GM23338 (cell line): ENCODE measurements at regions not wholly inside any gene's neighbourhood (a gene's known extent, or its start where the extent isn't known, plus 50 kb on each side); places are given as distances from the start of the nearest gene placed in this dataset.

Source experiments
- ATAC-seq: fragments of 200-7000 bp; cut with Tn5 transposase; 3 replicates; pipeline ENCODE4 v1.9.1; 2020
- DNase-seq: peaks from one replicate; pipeline ENCODE4 v3.0.0-alpha.2; 2015; ENCODE audit warnings: low spot score
- H2AFZ ChIP-seq: fragments of 200-600 bp; sonication (generic); 2 replicates; pipeline ENCODE4 v1.8.0; 2016; ENCODE audit warnings: antibody characterized with exemption, mild to moderate bottlenecking, moderate library complexity
- H3F3A ChIP-seq: fragments of 200-600 bp; sonication (generic); replicated peaks from 2 replicates; pipeline ENCODE4 v1.8.0; 2017; ENCODE audit warnings: antibody characterized with exemption, mixed run types, low read depth
- H3K27ac ChIP-seq: fragments of 200-600 bp; sonication (generic); 2 replicates; pipeline ENCODE4 v1.6.1; 2016; ENCODE audit warnings: low read depth
- H3K27me3 ChIP-seq: fragments of 200-600 bp; sonication (generic); 2 replicates; pipeline ENCODE4 v1.8.0; 2016; ENCODE audit warnings: mild to moderate bottlenecking, mixed run types, moderate library complexity; ENCODE audit not compliant: insufficient read depth
- H3K36me3 ChIP-seq: fragments of 200-600 bp; sonication (generic); 2 replicates; pipeline ENCODE4 v1.8.0; 2016; ENCODE audit warnings: mild to moderate bottlenecking; ENCODE audit not compliant: insufficient read depth
- H3K4me1 ChIP-seq: fragments of 200-600 bp; sonication (generic); 2 replicates; pipeline ENCODE4 v1.8.0; 2016; ENCODE audit warnings: mild to moderate bottlenecking, moderate library complexity; ENCODE audit not compliant: insufficient read depth
- H3K4me2 ChIP-seq: fragments of 200-600 bp; sonication (generic); 2 replicates; pipeline ENCODE4 v1.7.1; 2017; ENCODE audit warnings: mixed run types
- H3K4me3 ChIP-seq: fragments of 200-600 bp; sonication (generic); 2 replicates; pipeline ENCODE4 v1.6.1; 2016; ENCODE audit warnings: mixed run types
- H3K79me2 ChIP-seq: fragments of 200-600 bp; sonication (generic); replicated peaks from 2 replicates; pipeline ENCODE4 v1.8.0; 2017; ENCODE audit warnings: mild to moderate bottlenecking; ENCODE audit not compliant: insufficient read depth
- H3K9me2 ChIP-seq: fragments of 200-600 bp; sonication (generic); 2 replicates; pipeline ENCODE4 v1.8.0; 2017; ENCODE audit not compliant: insufficient read depth
- H4K20me1 ChIP-seq: fragments of 200-600 bp; sonication (generic); replicated peaks from 2 replicates; pipeline ENCODE4 v1.8.0; 2017; ENCODE audit warnings: mild to moderate bottlenecking; ENCODE audit not compliant: insufficient read depth
- H3K27ac Mint-ChIP-seq: 2 replicates; pipeline ENCODE4 v1.8.0; 2020; ENCODE audit warnings: inconsistent platforms, mild to moderate bottlenecking, moderate library complexity, mixed read lengths
- H3K27me3 Mint-ChIP-seq: 3 replicates; pipeline ENCODE4 v1.8.0; 2022; ENCODE audit warnings: low read depth, mild to moderate bottlenecking, moderate library complexity, mixed read lengths, inconsistent platforms; ENCODE audit not compliant: insufficient read depth, poor library complexity
- H3K36me3 Mint-ChIP-seq: 3 replicates; pipeline ENCODE4 v1.8.0; 2021; ENCODE audit warnings: low read depth, mild to moderate bottlenecking, inconsistent platforms, moderate library complexity, mixed read lengths
- H3K4me1 Mint-ChIP-seq: 3 replicates; pipeline ENCODE4 v1.8.0; 2020; ENCODE audit warnings: mild to moderate bottlenecking, inconsistent platforms, mixed read lengths
- H3K4me3 Mint-ChIP-seq: 3 replicates; pipeline ENCODE4 v1.8.0; 2021; ENCODE audit warnings: moderate library complexity, mild to moderate bottlenecking, inconsistent platforms, mixed read lengths
- H3K9me3 Mint-ChIP-seq: 3 replicates; pipeline ENCODE4 v1.8.0; 2020; ENCODE audit warnings: moderate library complexity, mild to moderate bottlenecking, inconsistent platforms, mixed read lengths
- CREB1 ChIP-seq: fragments of 250-450 bp; sonication (Bioruptor Pico); IDR thresholded peaks from 2 replicates; pipeline ENCODE4 v1.5.0; 2020; ENCODE audit warnings: low read depth, mild to moderate bottlenecking, moderate library complexity
- ETS1 ChIP-seq: IDR thresholded peaks from 2 replicates; pipeline ENCODE4 v1.6.1; 2016; ENCODE audit warnings: antibody characterized with exemption
- JUNB ChIP-seq: IDR thresholded peaks from one replicate; pipeline ENCODE4 v1.6.1; 2016; ENCODE audit warnings: antibody characterized with exemption; ENCODE audit not compliant: unreplicated experiment
- NANOG ChIP-seq: IDR thresholded peaks from 2 replicates; pipeline ENCODE4 v1.6.1; 2016; ENCODE audit warnings: antibody characterized with exemption, borderline replicate concordance
- REST ChIP-seq: IDR thresholded peaks from one replicate; pipeline ENCODE4 v1.6.1; 2018; ENCODE audit warnings: antibody characterized with exemption; ENCODE audit not compliant: unreplicated experiment
- TF ChIP-seq, protein P1 (sequence below): fragments of 250-450 bp; sonication (Bioruptor Pico); IDR thresholded peaks from 2 replicates; pipeline ENCODE4 v1.5.0; 2020; ENCODE audit warnings: mild to moderate bottlenecking, moderate library complexity
- TF ChIP-seq, protein P2 (sequence below), 2 experiments: fragments of 200-600 bp in 1 of 2; sonication (generic) in 1 of 2; conservative IDR thresholded peaks; 2 replicates each; pipeline versions ENCODE4 v1.5.1 to v1.6.1; 2016 to 2017; ENCODE audit warnings: antibody characterized with exemption in 2 of 2, low read depth in 2 of 2, mild to moderate bottlenecking in 2 of 2, moderate library complexity in 1 of 2

- TF ChIP-seq, protein P1, sequence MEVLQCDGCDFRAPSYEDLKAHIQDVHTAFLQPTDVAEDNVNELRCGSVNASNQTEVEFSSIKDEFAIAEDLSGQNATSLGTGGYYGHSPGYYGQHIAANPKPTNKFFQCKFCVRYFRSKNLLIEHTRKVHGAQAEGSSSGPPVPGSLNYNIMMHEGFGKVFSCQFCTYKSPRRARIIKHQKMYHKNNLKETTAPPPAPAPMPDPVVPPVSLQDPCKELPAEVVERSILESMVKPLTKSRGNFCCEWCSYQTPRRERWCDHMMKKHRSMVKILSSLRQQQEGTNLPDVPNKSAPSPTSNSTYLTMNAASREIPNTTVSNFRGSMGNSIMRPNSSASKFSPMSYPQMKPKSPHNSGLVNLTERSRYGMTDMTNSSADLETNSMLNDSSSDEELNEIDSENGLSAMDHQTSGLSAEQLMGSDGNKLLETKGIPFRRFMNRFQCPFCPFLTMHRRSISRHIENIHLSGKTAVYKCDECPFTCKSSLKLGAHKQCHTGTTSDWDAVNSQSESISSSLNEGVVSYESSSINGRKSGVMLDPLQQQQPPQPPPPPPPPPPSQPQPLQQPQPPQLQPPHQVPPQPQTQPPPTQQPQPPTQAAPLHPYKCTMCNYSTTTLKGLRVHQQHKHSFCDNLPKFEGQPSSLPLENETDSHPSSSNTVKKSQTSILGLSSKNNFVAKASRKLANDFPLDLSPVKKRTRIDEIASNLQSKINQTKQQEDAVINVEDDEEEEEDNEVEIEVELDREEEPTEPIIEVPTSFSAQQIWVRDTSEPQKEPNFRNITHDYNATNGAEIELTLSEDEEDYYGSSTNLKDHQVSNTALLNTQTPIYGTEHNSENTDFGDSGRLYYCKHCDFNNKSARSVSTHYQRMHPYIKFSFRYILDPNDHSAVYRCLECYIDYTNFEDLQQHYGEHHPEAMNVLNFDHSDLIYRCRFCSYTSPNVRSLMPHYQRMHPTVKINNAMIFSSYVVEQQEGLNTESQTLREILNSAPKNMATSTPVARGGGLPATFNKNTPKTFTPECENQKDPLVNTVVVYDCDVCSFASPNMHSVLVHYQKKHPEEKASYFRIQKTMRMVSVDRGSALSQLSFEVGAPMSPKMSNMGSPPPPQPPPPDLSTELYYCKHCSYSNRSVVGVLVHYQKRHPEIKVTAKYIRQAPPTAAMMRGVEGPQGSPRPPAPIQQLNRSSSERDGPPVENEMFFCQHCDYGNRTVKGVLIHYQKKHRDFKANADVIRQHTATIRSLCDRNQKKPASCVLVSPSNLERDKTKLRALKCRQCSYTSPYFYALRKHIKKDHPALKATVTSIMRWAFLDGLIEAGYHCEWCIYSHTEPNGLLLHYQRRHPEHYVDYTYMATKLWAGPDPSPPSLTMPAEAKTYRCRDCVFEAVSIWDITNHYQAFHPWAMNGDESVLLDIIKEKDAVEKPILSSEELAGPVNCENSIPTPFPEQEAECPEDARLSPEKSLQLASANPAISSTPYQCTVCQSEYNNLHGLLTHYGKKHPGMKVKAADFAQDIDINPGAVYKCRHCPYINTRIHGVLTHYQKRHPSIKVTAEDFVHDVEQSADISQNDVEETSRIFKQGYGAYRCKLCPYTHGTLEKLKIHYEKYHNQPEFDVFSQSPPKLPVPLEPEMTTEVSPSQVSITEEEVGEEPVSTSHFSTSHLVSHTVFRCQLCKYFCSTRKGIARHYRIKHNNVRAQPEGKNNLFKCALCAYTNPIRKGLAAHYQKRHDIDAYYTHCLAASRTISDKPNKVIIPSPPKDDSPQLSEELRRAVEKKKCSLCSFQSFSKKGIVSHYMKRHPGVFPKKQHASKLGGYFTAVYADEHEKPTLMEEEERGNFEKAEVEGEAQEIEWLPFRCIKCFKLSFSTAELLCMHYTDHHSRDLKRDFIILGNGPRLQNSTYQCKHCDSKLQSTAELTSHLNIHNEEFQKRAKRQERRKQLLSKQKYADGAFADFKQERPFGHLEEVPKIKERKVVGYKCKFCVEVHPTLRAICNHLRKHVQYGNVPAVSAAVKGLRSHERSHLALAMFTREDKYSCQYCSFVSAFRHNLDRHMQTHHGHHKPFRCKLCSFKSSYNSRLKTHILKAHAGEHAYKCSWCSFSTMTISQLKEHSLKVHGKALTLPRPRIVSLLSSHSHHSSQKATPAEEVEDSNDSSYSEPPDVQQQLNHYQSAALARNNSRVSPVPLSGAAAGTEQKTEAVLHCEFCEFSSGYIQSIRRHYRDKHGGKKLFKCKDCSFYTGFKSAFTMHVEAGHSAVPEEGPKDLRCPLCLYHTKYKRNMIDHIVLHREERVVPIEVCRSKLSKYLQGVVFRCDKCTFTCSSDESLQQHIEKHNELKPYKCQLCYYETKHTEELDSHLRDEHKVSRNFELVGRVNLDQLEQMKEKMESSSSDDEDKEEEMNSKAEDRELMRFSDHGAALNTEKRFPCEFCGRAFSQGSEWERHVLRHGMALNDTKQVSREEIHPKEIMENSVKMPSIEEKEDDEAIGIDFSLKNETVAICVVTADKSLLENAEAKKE (CRISPR knock-in tag): no peak
- TF ChIP-seq NANOG: no peak
Observed at GRCh38 chr10:118508863-118509262, 86.6 kb downstream of the PRLHR start (continued).

GRCh38 chr10:118508355-118508754, 87.1 kb downstream of the PRLHR start:
- Mint-ChIP-seq H3K27ac (no peak overlapping the region), H3K27me3 (no peaks in the 10 kb centered on the region), H3K36me3 (no peaks in the 10 kb centered on the region), H3K9me3 (no peaks in the 10 kb centered on the region), H3K4me1 (peaks cover 9% of the 10 kb centered on the region; the same call in 2 of the 3 replicates), H3K4me3 (no peak overlapping the region)
- no peaks in the 10 kb centered on the region for H3K27me3 ChIP-seq
- no peak overlapping the region for H3K4me2 ChIP-seq
- DNase-seq (no peak), ATAC-seq (no peak)
- peaks cover 2% of the 10 kb centered on the region; the same call in 1 of the 2 replicates for H3K9me2 ChIP-seq
- H4K20me1 ChIP-seq: no peaks in the 10 kb centered on the region
- no peak overlapping the region for H3K4me3 ChIP-seq
- H3K4me1 ChIP-seq: no peaks in the 10 kb centered on the region
- no peaks in the 10 kb centered on the region for H3F3A ChIP-seq
- H2AFZ ChIP-seq: no peak overlapping the region
- H3K79me2 ChIP-seq: no peaks in the 10 kb centered on the region
- no peak overlapping the region for H3K27ac ChIP-seq
- no peaks in the 10 kb centered on the region for H3K36me3 ChIP-seq
- TF ChIP-seq, protein P2, sequence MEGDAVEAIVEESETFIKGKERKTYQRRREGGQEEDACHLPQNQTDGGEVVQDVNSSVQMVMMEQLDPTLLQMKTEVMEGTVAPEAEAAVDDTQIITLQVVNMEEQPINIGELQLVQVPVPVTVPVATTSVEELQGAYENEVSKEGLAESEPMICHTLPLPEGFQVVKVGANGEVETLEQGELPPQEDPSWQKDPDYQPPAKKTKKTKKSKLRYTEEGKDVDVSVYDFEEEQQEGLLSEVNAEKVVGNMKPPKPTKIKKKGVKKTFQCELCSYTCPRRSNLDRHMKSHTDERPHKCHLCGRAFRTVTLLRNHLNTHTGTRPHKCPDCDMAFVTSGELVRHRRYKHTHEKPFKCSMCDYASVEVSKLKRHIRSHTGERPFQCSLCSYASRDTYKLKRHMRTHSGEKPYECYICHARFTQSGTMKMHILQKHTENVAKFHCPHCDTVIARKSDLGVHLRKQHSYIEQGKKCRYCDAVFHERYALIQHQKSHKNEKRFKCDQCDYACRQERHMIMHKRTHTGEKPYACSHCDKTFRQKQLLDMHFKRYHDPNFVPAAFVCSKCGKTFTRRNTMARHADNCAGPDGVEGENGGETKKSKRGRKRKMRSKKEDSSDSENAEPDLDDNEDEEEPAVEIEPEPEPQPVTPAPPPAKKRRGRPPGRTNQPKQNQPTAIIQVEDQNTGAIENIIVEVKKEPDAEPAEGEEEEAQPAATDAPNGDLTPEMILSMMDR (conservative IDR thresholded peaks at IDR 0.05; ENCODE audit: low read depth in 2 of 2): no peak
- TF ChIP-seq JUNB: no peak
- no peak for TF ChIP-seq ETS1
- TF ChIP-seq REST: no peak
- no peak for TF ChIP-seq CREB1 (CRISPR knock-in tag)
